Vagina (tissue), 2 donors: ENCODE measurements at regions not wholly inside any gene's neighbourhood (a gene's known extent, or its start where the extent isn't known, plus 50 kb on each side); places are given as distances from the start of the nearest gene placed in this dataset.

Experiments
- POLR2A ChIP-seq, 2 donors: fragments of 450-650 bp; IDR thresholded peaks; one replicate each; pipeline ENCODE4 v1.6.1; 2017; ENCODE audit warnings: antibody characterized with exemption in 2 of 2, mild to moderate bottlenecking in 2 of 2, moderate library complexity in 2 of 2
- TF ChIP-seq, protein P1 (sequence below), 3 experiments: fragments of 450-650 bp in 2 of 3; fragments of 200-600 bp in 1 of 3; sonication (generic) in 1 of 3; IDR thresholded peaks; one replicate each; pipeline ENCODE4 v1.5.1; 2017 to 2019; ENCODE audit warnings: antibody characterized with exemption in 3 of 3, mild to moderate bottlenecking in 2 of 3, moderate library complexity in 2 of 3

GRCh38 chr15:46059921-46060594 is 425.2 kb downstream of the SQOR start:
- TF ChIP-seq, protein P1, sequence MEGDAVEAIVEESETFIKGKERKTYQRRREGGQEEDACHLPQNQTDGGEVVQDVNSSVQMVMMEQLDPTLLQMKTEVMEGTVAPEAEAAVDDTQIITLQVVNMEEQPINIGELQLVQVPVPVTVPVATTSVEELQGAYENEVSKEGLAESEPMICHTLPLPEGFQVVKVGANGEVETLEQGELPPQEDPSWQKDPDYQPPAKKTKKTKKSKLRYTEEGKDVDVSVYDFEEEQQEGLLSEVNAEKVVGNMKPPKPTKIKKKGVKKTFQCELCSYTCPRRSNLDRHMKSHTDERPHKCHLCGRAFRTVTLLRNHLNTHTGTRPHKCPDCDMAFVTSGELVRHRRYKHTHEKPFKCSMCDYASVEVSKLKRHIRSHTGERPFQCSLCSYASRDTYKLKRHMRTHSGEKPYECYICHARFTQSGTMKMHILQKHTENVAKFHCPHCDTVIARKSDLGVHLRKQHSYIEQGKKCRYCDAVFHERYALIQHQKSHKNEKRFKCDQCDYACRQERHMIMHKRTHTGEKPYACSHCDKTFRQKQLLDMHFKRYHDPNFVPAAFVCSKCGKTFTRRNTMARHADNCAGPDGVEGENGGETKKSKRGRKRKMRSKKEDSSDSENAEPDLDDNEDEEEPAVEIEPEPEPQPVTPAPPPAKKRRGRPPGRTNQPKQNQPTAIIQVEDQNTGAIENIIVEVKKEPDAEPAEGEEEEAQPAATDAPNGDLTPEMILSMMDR (IDR thresholded peaks at IDR 0.05) = no peak
- TF ChIP-seq POLR2A (IDR thresholded peaks at IDR 0.05) = no peak
